K562 (cell line): ENCODE measurements at regions not wholly inside any gene's neighbourhood (a gene's known extent, or its start where the extent isn't known, plus 50 kb on each side); places are given as distances from the start of the nearest gene placed in this dataset.

Source experiments
- ARID1B ChIP-seq: fragments of 450-650 bp; IDR thresholded peaks from 2 replicates; pipeline ENCODE4 v1.6.1; 2016; ENCODE audit warnings: antibody characterized with exemption, mild to moderate bottlenecking, inconsistent platforms
- CHD2 ChIP-seq: IDR thresholded peaks from 2 replicates; pipeline ENCODE4 v1.6.1; 2011; ENCODE audit warnings: low read depth, low read length
- POLR2AphosphoS5 ChIP-seq: IDR thresholded peaks from 2 replicates; pipeline ENCODE4 v1.6.1; 2011; ENCODE audit warnings: mild to moderate bottlenecking, low read depth, low read length, moderate library complexity; ENCODE audit not compliant: control insufficient read depth, insufficient read depth
- SETDB1 ChIP-seq: IDR thresholded peaks from one replicate; pipeline ENCODE4 v1.6.1; 2012; ENCODE audit warnings: low read length, control low read depth, inconsistent platforms

- TF ChIP-seq CHD2 (no peak), POLR2AphosphoS5 (no peak), SETDB1 (no peak), ARID1B (no peak)
These were observed 104.4 kb downstream of the ZNF486 start for GRCh38 chr19:20271215-20271926.
